ENCODE measurements at regions not wholly inside any gene's neighbourhood (a gene's known extent, or its start where the extent isn't known, plus 50 kb on each side); places are given as distances from the start of the nearest gene placed in this dataset.

DNA sequence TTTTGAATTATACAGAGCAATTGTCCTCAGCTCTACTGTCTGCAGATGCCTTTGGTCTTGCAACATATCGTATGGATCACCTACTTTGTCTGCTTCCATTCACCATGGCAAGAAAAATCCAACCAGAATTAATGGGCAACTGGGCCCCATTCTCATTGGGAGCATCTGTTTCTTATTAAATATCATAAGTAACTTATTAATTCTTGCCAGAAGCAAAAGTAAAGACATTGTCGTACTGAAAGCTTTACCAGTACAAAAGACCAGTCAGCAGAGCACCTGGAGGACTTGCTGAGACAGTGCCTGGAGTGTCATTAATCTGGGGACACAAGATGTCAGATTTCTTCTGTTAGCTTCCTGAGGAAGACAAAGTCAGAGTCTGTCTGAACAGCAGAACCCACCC, 404.5 kb downstream of the INHBA start:
- Histone ChIP-seq H3K9me3 (no peaks in the 10 kb centered on the region), H3K4me3 (no peak overlapping the region), H3K27me3 (no peaks in the 10 kb centered on the region), H3K27ac (no peak overlapping the region), H3K4me1 (ENCODE audit: insufficient read depth) (no peaks in the 10 kb centered on the region), H3K36me3 (no peaks in the 10 kb centered on the region)
- intact Hi-C loops (cut with DNase I): no loop called here
- 85 to 91% (median 87%) methylated on average over 2 of the region's 2 CpGs for WGBS, 3 donors
- DNase-seq: no peak
- TF ChIP-seq EP300 (IDR thresholded peaks at IDR 0.05) (no peak), POLR2A (IDR thresholded peaks at IDR 0.05) (no peak), CTCF (IDR thresholded peaks at IDR 0.05) (no peak)

DNA sequence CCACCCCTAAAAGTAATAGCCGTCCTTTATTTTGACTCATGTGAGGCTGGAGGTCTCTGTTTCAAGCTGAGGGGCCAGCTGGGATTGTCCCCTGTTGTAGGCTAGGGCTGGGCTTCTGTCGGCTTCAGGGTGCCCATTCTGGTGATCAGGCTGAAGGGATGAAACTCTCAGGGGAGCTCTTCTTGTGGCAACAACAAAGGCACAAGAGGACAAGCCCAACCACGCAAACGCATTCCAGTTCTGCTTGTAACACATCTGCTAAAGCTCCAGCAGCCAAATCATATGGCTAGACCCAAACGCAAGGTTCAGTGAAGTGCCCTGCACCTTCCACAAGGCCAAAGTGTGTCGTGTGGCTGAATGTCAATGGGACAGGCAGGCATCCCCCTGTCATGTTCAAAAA, 405.7 kb downstream of the INHBA start:
- intact Hi-C loops (cut with DNase I): no loop called here
- H3K9me3 ChIP-seq: no peaks in the 10 kb centered on the region
- no peak for DNase-seq
- no peaks in the 10 kb centered on the region for H3K4me1 ChIP-seq (ENCODE audit: insufficient read depth)
- no peak overlapping the region for H3K27ac ChIP-seq
- no peaks in the 10 kb centered on the region for H3K27me3 ChIP-seq
- no peaks in the 10 kb centered on the region for H3K36me3 ChIP-seq
- WGBS, 3 donors: 48 to 74% (median 65%) methylated on average over 6 of the region's 6 CpGs
- TF ChIP-seq EP300 (IDR thresholded peaks at IDR 0.05): no peak
- no peak overlapping the region for H3K4me3 ChIP-seq

DNA sequence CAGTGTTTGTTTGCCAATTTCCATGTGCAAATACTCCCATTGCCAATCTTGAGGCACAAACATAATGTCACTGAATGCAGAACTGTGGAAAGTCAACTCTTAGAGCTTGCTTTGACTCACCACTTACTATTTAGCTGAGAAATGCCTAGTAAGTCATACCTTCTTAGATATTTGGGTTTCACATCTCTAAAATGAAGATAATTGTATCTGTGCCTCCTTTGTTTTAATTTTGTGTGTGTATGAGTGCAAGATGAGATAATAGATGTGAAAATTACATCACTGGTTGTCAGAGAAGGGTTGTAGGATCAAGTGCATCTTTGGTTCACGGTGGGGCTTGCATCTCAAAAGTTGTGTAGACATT, 407.5 kb downstream of the INHBA start:
- no peak for DNase-seq
- no peaks in the 10 kb centered on the region for H3K9me3 ChIP-seq
- no peak overlapping the region for H3K27ac ChIP-seq
- intact Hi-C loops (cut with DNase I): no loop called here
- H3K4me3 ChIP-seq: no peak overlapping the region
- 94 to 97% (median 96%) methylated on average over 1 of the region's 1 CpG for WGBS, 3 donors
- no peak for TF ChIP-seq CTCF (IDR thresholded peaks at IDR 0.05)
- no peak for TF ChIP-seq POLR2A (IDR thresholded peaks at IDR 0.05)
- no peak for TF ChIP-seq EP300 (IDR thresholded peaks at IDR 0.05)
- no peaks in the 10 kb centered on the region for H3K4me1 ChIP-seq (ENCODE audit: insufficient read depth)
- H3K27me3 ChIP-seq: no peaks in the 10 kb centered on the region
- H3K36me3 ChIP-seq: no peaks in the 10 kb centered on the region

GRCh38 chr7:41294556-41295454, 408.1 kb downstream of the INHBA start:
- intact Hi-C loops (cut with DNase I): no loop called here
- no peaks in the 10 kb centered on the region for H3K36me3 ChIP-seq
- TF ChIP-seq CTCF (IDR thresholded peaks at IDR 0.05): no peak
- no peak for TF ChIP-seq POLR2A (IDR thresholded peaks at IDR 0.05)
- no peak for TF ChIP-seq EP300 (IDR thresholded peaks at IDR 0.05)
- DNase-seq: no peak
- no peaks in the 10 kb centered on the region for H3K9me3 ChIP-seq
- no peak overlapping the region for H3K4me3 ChIP-seq
- 88 to 90% (median 89%) methylated on average over 4 of the region's 4 CpGs for WGBS, 3 donors
- no peaks in the 10 kb centered on the region for H3K4me1 ChIP-seq (ENCODE audit: insufficient read depth)
- no peak overlapping the region for H3K27ac ChIP-seq
- H3K27me3 ChIP-seq: no peaks in the 10 kb centered on the region

GRCh38 chr7:41292487-41292886, 410.4 kb downstream of the INHBA start:
- Histone ChIP-seq H3K27me3 (no peaks in the 10 kb centered on the region), H3K36me3 (no peaks in the 10 kb centered on the region), H3K9me3 (no peaks in the 10 kb centered on the region), H3K27ac (no peak overlapping the region), H3K4me1 (ENCODE audit: insufficient read depth) (no peaks in the 10 kb centered on the region), H3K4me3 (no peak overlapping the region)
- 79 to 86% (median 84%) methylated on average over 3 of the region's 3 CpGs for WGBS, 3 donors
- DNase-seq: no peak
- intact Hi-C loops (cut with DNase I): no loop called here
- no peak for TF ChIP-seq CTCF (IDR thresholded peaks at IDR 0.05)
